ENCODE measurements at regions not wholly inside any gene's neighbourhood (a gene's known extent, or its start where the extent isn't known, plus 50 kb on each side); places are given as distances from the start of the nearest gene placed in this dataset.

DNA sequence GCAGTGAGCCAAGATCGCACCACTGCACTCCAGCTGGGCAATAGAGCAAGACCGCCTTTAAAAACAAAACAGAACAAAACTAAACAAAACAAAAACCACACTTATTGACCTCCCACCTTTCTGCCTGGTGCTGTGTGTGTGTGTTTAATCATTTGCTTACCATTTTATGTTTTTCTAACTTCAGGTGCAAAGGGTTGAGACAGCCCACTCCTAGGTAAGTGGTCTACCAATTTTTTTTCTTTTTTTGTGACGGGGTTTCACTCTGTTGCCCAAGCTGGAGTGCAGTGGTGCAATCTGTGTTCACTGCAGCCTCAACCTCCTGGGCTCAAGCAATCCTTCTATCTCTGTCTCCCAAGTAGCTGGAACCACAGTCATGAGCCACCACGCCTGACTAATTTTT lies 65.8 kb downstream of the SALL1 start:
- no peak for DNase-seq

DNA sequence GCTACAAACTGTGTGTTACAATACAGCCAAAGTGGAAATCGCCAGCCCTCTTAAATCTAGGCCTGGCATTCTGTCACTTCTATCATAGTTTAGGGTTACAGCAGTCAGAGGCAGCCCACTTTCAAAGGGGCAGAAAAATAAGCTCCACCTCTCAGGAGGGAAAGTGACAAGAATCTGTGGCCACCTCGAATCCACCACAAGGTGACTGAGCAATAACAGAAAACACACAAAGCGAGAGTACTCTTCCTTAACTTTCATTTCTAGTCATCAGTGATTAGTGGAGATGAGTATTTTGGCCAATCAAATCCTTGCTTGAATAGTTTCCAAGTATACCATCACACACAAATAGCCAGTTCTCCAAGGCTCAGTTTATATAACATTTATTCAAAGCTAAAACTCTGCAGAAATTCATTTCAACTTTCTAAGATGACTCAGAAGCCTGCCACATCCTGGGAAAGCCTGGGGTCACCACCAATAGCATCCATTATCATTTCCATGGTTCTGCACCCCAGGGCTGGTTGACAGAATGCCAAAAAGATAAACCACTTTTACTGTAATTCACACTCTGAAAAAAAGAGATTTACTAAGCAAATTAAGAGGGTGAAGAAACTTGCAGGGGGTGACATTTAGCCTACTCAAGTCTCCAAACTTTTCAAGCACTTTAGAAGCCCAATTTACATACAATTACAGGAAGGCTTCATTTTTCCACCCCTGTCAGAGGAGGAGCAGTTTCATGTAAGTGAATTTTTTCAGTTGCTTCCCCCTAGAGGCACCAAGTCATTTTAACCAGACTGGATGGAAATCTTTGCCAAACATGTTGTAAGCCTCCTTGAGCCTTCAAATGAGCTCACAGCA lies 66.8 kb downstream of the SALL1 start:
- no peak for DNase-seq

DNA sequence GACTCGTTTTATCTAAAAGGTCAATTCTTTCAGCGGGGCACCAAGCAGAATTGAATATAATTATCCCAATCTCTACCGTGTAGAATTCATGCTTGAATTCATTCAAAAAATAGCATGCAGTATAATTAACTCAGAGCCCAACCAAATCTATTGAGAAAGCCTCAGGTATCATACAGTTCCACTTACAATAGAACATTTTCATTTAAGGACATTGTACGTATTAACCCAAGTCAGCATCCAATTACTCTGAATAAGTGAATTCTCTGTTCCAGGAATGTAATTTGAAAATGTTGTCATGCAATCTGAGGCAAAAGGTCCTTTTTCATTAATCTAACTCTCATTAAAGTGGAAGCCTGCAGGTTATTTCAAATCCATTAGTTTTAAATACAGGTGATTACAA lies 78.5 kb downstream of the SALL1 start:
- DNase-seq, result no peak

DNA sequence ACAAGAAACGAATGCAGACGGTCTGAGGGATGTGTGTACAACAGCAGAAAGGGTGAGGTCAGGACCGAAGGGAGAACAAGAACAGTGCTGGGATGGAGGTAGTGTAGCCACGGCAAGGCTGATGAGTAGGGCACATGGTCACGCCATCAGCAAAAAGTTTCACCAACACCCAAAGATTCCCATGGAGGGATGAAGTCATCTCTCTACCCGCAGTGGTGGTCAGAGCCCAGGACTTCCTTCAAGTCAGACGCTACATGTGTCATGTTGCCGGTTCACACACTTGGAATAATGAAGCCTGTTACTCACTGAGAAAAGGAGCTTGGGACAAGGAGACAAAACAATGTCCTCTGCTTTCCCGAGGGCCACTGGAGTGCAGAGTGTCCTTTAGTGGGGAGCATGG lies 79.7 kb downstream of the SALL1 start:
- DNase-seq, result no peak

DNA sequence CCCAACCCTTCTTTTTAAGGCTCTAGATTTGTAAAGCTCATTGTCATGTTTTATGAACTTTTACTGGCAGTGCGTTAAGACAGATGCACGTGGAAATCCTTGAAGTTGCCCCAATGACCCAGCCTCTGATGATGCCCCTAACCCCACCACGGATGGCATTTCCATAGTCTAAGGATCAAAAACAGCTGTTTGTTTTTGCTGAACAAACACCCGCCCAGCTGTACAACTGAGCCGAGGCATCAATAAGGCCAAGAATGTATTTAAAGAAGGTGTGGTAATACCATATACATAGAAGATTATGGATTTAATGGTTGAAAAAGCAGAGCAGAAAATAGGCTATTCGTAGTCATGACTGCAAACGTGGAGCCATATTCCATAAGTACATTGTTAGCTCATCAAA lies 83.7 kb downstream of the SALL1 start:
- no peak for DNase-seq

DNA sequence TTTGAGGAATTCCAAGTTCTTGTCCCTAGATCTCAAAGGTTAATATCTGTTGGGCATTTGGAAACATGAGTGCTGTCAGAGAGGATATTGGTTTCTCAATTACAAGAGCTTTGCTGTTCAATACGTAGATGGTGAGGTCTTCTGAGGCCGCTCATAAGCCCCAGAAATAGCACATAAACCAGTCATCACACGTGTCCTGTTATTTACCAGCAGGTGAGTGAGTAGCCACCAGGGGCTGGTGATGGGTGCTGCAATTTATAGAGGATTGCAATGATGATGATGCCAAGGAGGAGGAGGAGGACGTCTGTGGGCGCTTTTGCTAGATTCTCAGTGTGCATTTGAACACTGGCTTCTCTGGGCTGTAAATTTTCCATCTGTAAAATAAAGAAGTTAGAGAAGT lies 89.0 kb downstream of the SALL1 start:
- no peak for DNase-seq

DNA sequence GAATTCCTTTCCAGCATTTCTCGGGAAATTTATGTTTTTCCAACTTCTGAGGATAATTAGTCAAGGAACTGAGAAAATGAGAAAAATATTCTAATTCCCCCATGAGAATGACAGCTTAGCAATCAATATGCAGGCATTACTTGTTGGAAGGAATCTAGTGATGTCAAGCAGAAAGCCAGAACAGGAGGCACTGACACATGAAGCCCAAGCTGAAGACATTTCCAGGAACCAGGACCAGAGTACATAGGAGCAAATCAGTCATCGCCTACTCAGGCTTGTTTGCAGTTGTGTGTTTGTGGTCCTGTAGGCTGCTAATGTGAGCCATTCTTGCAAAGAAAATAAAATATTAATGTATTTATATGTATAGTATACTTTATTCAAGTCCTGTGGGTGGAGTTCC lies 89.7 kb downstream of the SALL1 start:
- no peak for DNase-seq

DNA sequence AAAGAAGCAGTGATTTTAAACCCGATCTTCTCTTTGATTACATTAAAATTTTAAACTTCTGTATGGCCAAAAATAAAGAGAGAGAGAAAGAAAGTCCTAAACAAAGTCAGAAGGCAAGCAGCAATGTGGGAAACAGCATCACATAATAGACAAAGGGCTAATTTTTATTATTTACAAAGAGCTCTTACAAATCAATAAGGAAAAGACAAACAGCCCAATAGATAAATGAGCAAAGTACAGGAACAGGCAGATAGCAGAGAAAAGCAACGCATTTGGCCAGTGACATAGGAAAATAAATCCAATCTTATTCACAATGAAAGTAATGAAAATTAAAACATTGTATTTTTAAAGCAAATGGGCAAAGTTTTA lies 93.1 kb downstream of the SALL1 start:
- DNase-seq, result no peak

DNA sequence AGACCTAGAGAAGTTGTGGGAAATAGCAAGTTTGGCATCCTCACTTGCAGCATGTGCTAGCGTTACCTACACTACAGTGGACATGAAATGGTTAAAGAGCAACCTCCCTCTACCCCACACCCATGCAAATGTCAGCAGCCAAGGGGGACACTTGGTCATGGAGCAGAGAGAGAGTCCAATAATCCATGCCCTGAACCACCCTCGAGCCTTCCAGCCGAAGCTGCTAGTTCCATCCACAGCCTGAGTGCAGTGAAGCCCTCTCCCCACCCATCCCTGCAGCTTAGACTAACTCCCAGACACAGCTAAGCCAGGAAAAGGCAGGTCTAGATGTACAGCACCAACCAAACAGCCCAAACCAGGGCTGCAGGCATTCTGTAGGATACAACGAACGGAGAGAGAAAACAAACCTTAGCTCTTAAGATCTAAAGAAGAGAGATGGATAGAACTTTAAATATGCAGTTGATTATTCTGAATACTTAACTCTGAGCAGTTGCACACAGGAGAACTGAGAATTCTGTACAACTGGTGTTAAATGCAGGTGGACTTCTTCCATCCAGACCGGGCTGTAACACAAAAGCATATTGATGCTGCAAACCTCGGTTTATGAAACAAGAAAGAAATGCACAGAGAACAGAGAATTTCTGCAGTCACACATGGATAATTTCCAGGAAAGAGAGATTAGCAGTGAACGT lies 93.8 kb downstream of the SALL1 start:
- no peak for DNase-seq

DNA sequence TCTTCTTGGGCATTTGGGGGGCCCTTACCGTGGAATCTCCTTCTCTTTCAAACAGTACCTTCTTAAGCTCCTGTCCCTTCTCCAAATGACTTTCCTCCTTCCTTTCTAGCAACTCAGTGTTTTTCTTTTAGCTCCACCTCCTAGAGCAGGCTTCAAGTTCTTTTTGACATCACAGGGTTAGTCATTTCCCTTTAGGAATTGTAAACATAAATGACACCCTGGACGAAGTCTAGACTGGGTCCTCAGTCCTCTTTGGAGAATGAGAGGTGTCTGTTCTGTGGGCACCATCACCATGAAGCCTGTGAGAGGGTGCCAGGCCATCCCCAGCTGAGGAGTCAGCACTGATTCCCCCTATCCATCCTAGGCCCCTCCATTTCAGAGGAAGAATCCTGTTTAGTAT lies 94.7 kb downstream of the SALL1 start:
- DNase-seq, result no peak

DNA sequence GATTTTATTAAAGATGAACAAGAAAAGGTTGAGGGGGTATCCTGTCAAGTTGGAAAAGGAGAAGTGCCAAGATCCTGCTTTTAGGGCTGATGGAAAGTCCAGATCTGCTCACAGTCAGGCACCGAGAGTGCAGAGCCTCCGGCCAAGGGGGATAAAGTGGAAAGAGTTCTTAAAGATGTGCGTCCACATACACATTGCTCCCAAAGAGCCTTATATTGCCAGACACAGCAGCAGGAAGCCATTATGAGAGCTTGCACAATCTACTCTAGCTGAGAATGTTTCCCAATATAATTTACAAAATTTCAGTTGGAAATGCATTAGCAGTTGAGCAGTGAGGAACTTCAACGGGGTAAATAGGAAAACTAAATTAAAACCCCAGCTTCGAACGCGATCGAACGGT lies 95.6 kb downstream of the SALL1 start:
- no peak for DNase-seq

DNA sequence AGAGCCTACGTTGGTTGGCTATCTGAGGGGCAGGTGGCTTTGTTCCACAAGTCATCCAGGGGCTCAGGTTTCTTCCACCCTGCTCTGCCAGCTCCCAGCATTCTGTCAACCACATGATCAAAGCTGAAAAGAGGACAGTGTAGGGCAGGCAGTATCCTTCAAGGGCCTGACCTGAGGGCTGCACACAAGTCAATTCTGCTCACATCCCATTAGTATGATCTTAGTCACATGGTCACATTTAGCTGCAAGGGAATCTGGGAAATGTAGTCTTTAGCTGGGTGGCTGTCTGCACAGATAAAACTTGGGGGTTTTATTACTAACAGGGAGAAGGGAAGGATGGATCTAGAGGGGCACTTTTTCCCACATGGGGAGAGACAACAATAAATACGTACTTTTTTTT lies 97.3 kb downstream of the SALL1 start:
- DNase-seq, result no peak

DNA sequence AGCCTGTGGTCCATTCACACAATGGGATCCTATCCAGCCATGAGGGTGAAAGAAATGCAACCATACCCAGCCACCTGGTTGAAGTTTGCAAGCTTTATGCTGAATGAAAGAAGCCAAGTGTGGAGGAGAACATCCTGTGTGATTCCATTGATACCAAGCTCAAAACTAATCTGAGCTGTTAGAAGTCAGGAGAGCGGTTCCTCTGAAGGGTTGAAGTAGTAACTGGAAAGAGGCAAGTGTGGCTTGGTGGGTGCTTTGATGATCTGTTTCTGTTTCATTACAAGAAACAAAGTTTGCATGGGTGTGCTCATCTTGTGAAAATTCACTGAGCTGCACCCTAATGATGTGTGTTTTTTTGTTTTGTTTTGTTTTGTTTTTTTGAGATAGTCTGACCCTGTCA lies 99.4 kb downstream of the SALL1 start:
- DNase-seq, result no peak

DNA sequence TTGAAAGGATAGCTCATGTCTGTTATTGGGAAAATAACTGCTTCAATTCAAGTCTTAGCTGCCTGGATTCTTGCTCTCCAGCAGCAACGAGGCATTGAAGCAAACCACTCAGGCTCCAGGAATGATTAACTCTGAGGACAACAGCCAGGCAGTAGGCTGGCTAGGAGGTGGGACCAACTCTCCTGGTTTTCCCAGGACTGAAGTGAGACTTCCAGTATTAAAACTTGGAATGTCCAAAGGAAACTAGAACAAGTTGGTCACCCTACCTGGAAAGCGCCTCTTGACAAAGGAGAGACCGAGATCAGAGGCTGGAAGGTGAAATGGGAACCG lies 100.7 kb downstream of the SALL1 start:
- DNase-seq, result no peak

DNA sequence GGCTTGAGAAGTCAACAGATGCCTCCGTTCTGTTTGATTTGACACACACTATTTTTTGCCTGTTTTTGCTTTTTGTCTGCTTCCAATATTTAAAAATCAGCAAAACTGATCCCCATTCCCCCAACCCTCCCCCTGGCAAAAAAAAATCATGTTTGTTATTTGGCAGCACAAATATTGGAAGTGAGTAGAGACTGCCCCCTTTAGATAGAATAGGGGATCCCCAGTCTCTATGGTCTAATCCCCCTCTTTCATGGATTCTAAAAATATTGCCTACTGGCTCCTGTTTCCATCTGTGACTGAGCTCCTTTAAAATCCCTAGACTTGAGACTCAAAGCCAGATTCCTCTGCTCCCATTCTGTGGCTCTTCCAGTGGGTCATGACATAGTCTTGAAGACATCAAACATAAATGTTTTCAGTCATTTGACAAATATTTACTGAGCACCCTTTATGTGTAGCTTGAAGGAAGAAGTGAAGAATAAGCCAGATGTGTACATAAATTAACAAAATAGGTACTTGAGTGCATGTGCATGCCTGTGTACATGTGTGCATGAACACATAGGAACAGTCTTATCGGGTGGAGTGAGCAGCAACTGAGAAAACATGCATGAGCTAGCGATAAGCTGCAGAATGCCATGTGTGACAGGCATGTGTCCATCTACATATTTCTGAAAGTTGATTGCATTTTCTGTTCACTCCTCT lies 101.2 kb downstream of the SALL1 start:
- DNase-seq, result no peak

DNA sequence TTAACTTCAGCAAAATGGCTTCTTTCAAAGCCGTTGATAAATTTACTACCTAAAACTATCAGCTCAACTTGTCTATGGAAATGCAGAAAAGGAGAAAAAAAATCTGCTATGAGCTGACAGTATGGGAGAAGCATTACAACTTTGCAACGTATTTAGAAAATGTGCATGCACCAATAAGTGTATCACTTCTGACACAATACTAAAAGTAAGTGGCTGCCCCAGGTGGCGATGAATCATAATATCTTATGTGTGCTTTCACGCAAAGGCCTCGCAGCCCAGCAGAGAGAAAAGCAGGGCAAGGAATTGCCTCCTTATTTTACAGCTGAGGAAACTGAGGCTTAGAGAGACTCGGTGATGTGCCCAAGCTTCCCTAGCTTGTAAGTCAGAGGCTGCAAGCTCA lies 101.8 kb downstream of the SALL1 start:
- DNase-seq, result no peak

DNA sequence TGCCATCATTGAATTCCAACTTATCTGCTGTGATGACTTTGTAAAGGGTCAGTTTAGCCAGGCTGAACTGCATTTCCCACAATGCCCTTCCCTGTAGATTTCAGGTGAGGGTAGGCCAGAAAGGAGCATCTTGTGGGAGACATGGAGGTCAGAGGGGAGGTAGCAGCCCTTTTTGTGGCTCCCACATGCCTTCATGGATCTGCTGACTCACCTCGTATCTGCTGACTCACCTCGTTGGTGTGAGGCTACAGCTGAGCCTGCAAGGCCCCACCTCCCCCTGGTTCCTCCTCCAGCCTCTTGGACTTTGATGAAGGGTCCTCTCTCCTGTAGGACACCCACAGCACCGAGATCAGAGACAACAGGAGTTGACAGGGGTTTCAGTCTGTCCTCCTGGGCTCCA lies 102.5 kb downstream of the SALL1 start:
- no peak for DNase-seq

DNA sequence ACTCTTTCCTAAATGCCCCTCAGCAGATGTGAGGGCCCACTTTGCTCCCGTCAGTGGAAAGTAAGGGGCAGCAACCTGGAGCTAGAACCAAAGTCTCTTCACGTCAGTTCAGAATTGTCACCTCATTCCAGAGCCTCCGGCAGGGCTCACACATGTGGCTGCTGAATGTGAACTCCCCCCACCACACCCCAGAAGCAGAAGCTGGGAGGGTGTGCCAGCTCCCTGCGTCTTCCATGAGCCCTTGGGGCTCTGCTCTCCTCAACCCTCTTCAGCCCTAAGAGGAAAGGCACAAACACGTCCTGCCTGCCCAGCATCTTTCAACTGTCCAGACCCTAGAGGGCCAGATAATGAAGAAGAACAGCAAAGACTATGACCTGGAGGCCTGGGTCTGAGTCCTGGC lies 105.3 kb downstream of the SALL1 start:
- no peak for DNase-seq

DNA sequence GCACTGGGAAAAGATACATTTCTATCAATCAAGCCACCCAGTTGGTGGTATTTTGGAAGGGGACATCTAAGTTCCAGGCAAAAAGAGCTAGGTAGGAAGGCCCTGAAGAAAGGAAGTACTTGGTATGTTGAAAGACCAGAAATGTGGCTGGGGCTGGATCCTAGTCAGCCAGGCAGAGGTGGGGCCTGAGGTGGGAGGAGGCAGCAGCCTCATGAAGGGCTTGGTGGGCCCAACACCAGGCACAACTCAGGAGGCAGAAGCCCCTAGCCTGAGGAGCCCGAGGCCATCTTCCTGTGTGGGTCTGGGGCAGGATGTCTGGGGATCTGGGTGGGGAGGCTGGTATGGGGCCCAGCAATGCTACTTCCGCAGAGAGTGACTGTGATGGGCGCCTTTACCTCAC lies 105.9 kb downstream of the SALL1 start:
- DNase-seq, result no peak

DNA sequence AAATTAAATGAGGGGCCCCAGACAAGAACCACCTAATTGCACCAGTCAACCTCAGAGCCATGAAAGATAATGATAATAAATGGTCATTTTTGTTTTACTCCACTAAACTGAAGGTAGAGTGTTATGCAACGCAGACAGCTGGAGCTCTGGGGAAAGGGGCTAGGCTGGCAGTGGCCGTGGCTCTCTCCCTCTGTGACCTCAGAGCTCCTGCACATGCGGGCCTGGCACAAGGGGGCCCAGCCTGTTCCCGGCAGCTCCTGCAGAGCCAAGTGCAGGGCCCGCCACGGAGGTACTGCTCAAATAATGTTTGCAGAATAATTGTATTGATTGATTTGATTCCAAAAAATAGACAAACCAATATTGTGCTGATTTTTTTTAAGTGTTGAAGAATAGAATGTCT lies 109.5 kb downstream of the SALL1 start:
- DNase-seq, result no peak

DNA sequence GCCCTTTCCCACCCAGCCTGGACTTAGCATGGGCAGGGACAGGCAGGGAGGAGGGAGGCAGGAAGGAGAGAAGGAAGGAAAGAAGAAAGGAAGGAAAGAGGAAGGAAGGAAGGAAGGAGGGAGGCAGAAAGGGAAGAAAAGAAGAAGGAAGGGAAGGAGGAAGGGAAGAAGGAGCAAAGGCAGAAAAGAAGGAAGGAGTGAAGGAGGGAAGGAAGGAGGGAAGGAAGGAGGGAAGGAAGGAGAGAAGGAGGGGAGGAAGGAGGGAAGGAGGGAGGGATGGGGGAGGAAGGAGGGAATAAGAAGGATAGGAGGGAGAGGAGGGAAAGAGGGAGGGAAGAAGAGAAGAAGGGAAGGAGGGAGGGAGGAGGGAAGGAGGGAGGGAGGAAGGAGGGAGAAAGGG lies 110.4 kb downstream of the SALL1 start:
- DNase-seq, result no peak

DNA sequence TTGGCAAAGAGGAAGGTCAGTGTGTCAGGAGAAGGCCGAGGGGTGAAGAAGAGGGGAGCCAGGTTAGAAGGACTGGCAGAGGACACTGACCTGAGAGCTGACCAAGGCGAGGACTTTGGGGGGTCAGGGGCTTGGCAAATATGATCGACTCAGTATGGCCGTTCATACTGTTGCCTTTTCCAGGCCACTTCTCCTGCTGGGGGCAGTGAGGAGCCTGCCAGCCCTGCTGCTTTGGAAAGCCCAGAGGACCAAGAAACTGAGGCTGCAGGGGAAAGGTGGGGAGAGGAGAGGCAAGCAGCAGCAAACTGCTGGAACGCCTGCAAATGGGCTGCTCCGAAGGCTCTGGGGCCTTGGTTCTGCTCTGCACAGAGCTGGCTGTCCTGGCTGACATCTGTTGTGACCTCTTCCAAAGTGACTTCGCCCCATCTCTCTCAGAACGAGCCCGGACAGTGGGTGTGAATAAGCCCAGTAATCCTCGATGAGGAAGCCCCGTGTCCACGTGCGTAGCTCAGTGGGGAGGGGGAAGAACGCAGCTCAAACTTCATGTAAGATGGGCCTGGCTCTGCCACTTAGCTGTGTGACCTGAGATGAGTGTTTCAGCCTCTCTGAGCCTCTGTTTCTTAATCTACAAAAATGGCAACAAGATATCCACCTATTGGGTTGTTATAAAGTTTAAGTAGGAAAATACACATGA lies 111.3 kb downstream of the SALL1 start:
- no peak for DNase-seq

DNA sequence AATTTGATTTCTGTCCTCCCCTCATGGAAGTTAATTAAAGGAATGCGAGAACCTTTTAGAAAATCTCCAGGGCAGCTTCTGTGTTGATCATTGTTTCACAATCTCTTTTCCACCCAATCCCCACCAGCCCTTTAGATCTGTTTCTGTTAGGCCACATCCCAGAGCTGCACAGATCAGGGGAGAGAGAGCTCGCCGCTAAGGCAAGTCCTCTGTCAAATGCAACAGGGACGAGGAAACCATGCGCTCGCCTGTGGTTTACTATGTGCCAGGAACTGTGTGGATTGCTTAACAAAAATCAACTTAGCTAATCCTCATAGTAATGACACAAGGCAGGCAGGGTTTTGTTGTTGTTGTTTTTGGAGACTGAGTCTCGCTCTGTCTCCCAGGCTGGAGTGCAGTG lies 115.4 kb downstream of the SALL1 start:
- no peak for DNase-seq

DNA sequence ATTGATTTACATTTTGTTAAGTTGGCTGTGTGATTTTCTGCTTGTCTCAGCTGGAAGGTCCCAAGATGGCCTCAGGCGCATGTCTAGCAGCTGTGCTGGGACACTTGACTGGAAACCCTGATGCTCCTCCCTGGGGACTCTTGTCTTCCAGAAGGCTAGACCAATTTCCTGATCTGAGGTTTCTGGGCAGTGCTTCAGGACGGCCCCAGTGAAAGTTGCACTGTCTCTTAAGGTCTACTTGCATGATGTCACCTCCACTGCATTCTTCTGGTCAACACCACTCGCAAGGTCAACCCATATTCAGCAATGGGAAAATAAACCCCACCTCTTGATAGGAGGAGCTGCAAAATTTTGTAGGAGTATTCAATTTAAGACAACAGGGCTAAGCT lies 116.0 kb downstream of the SALL1 start:
- no peak for DNase-seq

Measured in SHP77 treated with DMSO at 0.1 percent for 48 hours (cell line).